GM19455 (cell line): ENCODE measurements at regions not wholly inside any gene's neighbourhood (a gene's known extent, or its start where the extent isn't known, plus 50 kb on each side); places are given as distances from the start of the nearest gene placed in this dataset.

Experiments
- ATAC-seq: cut with Tn5 transposase; IDR thresholded peaks from one replicate; pipeline ENCODE4 v1.9.1; 2021; ENCODE audit not compliant: unreplicated experiment

GRCh38 chr10:6888434-6888833 is 308.4 kb upstream of the PRKCQ start:
- no peak for ATAC-seq

DNA sequence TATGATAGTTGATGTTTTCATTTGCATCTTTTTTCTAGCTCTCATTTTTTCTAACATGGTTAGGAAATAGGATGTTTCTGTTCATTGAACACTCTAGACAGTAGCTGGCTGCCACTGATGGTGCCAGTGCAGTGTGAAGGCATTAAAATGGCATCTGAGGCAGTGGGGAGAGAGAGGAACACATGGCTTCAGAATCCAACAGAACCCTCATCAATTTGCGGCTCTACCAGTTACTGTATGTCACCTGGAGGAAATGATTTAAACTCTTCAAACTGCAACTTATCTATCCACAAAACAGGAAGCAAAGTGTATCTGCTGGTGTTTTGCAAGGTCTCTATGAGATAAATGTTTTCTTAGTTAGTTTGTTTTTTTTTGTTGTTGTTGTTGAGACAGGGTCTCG is 305.2 kb upstream of the PRKCQ start:
- no peak for ATAC-seq

DNA sequence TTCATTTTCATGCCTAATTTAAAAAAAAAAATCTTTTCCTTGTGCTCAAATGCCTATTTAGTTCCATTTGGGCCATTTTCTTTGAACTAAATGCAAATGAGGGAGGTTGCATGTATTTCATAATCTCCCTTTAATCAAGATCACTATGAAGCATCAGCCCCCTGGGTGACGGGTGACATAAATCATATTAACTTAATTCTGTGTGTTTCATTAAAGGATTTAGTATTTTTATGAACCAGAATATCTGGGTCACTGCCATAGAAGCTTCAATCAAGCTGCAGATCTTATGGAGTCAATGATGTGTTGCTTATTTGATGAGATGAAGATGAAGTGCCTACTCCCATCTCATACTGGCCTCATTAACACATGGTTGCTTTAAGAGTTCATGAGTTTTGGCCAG is 301.9 kb upstream of the PRKCQ start:
- no peak for ATAC-seq

DNA sequence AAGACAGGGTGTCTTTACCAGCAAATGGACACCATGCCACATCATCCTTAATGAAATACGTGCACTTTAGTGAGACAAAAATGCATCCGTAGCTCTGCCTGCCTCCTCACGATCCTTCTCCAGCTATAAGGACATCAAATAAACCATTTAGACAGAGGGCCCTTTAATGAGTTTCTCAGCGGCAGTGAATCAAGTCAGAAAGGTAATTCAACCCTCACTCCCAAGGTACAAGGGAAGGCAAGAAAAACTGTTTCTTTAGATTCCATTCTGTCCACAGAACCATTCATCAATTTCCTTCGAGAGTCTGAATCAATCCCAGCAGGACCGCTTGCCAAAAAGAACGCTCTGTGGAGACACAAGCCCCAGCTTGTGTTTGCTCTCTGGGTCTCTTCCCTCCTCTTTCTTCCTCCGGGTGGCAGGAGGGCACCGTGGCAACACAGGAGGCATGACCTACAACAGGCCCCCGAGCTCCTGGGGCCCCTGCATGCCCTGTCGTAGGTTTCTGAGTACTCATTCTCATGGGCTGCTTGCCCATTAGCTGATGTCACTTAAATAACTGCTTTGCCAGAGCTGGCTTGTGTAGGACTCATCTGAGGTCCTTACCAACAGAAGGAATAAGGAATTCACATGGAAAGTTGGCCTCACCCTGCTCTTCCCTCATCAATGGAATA is 297.8 kb upstream of the PRKCQ start:
- no peak for ATAC-seq

- no peak for ATAC-seq
These were observed 297.3 kb upstream of the PRKCQ start for GRCh38 chr10:6877336-6877721.

DNA sequence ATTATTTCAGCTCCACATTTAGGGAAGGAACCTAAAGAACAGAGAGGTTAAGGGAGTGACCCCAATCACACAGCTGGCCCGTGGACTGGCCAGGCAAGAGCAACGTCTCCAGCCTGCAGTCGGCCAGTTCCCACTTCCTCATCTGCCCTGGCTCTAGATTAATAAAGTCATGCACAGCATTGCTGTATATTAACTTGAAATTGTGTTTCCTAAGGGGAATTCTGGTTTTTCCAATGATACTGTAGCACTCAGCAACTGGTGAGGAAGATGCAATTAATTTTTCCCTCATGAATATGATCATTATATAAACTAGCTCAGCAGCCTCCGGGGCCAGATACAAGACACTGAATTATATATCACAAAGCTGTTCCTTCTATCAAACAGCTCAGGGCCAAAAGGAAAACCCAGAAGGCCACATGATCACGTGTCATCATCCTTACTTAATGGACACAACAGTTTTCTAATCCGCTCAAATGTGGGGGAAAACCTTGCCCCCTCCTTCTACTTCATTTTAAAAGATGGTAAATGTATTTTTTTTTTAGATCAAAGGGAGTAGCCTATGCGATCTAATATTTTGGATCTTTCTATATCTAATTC is 295.3 kb upstream of the PRKCQ start:
- no peak for ATAC-seq

GRCh38 chr10:6871128-6871527 is 291.1 kb upstream of the PRKCQ start:
- ATAC-seq, result no peak

- no peak for ATAC-seq
These were observed 288.1 kb upstream of the PRKCQ start for GRCh38 chr10:6868036-6868725.

DNA sequence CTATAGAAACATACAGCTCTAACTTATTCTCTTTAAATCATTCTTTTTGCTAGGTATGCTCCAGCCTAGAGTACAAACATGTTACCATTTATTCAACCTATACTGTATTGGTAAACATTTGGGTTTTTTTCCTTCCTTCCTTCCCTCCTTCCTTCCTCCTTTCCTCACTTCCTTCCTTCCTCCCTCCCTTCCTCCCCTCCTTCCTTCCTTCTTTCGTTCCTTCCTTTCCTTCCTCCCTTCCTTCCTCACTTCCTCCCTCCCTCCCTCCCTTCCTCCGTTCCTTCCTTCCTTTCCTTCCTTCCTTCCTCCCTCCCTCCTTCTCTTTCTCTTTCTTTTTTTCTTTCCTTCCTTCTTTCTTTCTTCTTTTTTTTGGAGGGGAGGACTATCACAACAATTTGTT is 286.7 kb upstream of the PRKCQ start:
- no peak for ATAC-seq

GRCh38 chr10:6864142-6864541 is 284.1 kb upstream of the PRKCQ start:
- ATAC-seq, result no peak

DNA sequence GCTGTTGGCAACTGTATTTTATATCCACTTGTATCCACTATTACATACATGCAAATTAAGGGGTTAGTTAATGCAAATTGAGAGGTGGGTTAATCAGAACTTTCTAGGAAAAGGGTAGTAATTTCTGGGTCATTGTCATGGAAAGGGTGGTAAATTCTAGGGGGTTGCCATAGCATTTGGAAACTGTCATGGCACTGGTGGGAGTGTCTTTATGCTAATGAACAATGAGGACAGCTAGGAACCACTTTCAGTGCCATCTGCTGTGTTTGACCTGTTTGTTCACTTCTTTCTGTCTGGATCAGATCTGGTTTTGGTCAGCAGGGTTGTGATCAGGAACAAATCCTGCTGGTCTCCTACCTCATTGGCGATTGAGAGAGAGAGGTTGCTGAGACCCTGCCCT is 283.3 kb upstream of the PRKCQ start:
- ATAC-seq, result no peak

DNA sequence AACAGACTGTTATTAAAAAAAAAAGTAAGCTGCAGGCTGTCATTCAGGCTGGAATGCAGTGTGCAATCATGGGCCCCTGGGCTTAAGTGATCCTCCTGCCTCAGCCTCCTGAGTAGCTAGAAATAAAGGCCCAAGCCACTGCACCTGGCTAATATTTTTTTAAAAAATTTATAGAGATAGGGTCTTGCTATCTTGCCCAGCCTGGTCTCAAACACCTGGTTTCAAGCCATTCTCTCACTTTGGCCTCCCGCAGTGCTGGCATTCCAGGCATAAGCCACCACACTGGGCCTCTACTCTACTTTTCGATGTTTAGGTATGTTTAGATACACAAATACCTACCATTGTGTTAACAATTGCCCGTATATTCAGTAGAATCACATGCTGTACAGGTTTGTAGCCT is 270.4 kb upstream of the PRKCQ start:
- no peak for ATAC-seq

DNA sequence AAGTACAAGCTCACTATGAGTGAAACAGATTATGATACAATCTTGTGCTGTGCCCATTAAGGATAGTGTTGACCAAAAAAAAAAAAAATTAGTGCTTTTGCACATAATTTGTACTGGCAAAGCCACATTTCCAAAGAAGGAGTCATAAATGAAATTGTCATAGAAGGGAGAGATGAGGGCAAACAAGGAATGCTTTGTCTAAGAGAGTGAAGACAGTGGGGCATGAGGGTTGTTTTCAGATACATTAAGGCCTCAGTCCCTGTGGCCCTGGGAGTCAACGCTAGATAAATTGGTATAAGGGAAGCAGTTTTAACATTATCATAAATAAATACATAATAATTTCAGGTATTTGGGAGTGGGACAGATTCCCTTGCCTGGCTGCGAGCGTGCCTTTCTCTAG is 267.5 kb upstream of the PRKCQ start:
- ATAC-seq, result no peak

DNA sequence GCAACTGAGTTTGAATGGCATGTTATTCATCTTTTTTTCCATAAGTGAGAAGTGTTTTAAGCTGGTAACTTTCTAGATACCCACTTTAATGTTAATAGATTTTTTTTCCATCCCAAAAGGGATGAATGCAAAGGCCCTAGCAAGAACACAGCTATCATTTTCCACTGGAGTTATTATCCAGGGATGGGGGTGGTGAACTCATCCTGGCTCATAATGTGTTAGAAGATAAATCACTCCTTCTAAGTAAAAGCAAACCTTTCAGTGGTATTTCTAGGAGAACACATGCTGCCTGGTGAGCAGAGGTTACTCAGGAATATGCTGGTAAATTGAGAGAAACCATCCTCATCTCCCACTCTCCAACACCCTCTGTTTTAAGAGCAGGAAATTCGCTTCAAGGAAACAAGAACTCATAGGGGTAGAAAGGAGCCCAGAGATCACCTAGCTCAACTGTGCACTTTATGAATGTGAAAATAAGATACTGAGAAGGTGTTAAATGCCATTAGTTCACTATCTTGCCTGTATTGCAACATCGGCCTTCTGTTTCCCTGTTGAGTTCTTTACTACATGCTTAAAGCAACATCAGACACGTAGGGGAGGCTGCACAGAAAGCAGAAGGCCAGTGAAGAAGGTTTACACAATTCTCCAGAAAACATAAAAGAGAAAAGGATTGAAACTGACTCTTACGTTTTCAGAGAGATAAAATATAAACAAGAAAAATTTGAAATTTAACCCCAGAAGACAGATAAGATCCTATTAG is 264.0 kb upstream of the PRKCQ start:
- no peak for ATAC-seq

GRCh38 chr10:6843481-6843881 is 263.4 kb upstream of the PRKCQ start:
- no peak for ATAC-seq

- ATAC-seq, result no peak
These were observed 262.6 kb upstream of the PRKCQ start for GRCh38 chr10:6842722-6843121.

DNA sequence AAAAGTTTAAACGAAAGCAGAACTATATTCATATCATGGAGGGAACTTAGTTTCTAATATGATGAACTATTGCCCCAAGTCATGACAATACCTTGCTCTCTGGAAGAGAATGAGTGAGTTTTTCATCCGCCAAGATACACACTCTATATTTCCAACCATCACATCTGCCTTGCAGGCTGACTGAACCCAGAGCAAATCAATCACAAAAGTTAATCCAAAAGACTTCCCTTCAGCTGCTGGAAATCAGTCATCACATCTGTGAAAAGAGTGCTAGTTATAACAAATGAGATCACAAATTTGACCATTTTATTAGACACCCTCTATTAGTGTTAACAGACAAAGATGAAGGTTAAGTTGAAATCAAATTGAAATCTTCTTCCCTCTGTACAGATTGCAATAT is 261.7 kb upstream of the PRKCQ start:
- ATAC-seq, result no peak

DNA sequence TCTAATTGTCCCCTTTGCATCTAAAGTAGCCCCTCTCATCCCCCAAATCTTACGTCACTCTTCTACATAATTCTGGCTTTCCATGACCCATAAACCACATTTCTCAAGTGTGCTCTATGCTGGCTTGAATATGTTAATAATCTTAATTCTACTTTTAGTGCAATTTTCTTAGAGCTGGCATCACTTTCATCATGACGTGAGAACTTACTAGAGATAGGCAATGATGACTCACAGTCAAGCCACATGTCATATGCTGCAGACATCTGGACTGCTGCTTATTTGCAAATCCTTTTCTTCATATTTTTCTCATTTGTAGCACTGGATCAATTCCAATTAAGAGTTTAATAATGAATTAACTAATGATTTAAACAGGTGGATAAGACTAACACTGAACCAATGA is 260.7 kb upstream of the PRKCQ start:
- ATAC-seq, result no peak

- ATAC-seq, result no peak
These were observed 260.2 kb upstream of the PRKCQ start for GRCh38 chr10:6840201-6840691.

DNA sequence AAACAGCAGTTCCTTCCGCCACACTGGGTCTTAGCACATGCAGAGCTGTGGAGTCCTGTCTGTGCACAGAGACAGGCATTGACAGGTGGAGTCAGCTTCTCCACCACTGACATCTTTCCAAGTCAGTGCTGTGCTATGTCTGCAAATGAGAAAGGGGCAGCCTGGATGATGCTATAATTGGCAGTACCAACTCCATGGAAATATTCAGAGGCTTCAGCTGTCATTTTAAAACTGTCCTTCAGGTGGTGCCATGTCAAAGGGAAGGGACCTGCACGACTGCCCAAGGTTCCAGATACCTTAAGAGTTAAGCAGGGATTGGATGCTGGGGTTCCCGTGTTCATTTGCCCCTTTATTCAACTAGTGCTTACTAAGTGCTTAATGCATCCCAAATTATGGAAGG is 258.0 kb upstream of the PRKCQ start:
- no peak for ATAC-seq

GRCh38 chr10:6833458-6834011 is 253.5 kb upstream of the PRKCQ start:
- ATAC-seq, result no peak
